ENCODE measurements at regions not wholly inside any gene's neighbourhood (a gene's known extent, or its start where the extent isn't known, plus 50 kb on each side); places are given as distances from the start of the nearest gene placed in this dataset.

GRCh38 chr3:87082796-87083440 is 92.0 kb upstream of the VGLL3 start:
- TF ChIP-seq CTCF (IDR thresholded peaks at IDR 0.05) = peak; percentile 25 to 64
- H3K4me3 ChIP-seq = no peak overlapping the region
- DNase-seq (ENCODE audit: low spot score) = no peak
- H3K9me3 ChIP-seq = no peaks in the 10 kb centered on the region
- no peaks in the 10 kb centered on the region for H3K27me3 ChIP-seq
- H3K27ac ChIP-seq = no peak overlapping the region
- no peaks in the 10 kb centered on the region for H3K4me1 ChIP-seq
- no peaks in the 10 kb centered on the region for H3K36me3 ChIP-seq

- no peak for TF ChIP-seq CTCF (IDR thresholded peaks at IDR 0.05)
- DNase-seq (ENCODE audit: low spot score) = no peak
- Histone ChIP-seq H3K27me3 (no peaks in the 10 kb centered on the region), H3K27ac (no peak overlapping the region), H3K36me3 (no peaks in the 10 kb centered on the region), H3K4me3 (no peak overlapping the region), H3K9me3 (no peaks in the 10 kb centered on the region), H3K4me1 (no peaks in the 10 kb centered on the region)
Measured at GRCh38 chr3:87077355-87077754, 86.4 kb upstream of the VGLL3 start.

- Histone ChIP-seq H3K27me3 (no peaks in the 10 kb centered on the region), H3K4me3 (no peak overlapping the region), H3K27ac (no peak overlapping the region), H3K4me1 (no peaks in the 10 kb centered on the region), H3K36me3 (no peaks in the 10 kb centered on the region), H3K9me3 (no peaks in the 10 kb centered on the region)
- TF ChIP-seq CTCF (IDR thresholded peaks at IDR 0.05) = no peak
- DNase-seq (ENCODE audit: low spot score) = no peak
Measured at GRCh38 chr3:87076946-87077345, 86.0 kb upstream of the VGLL3 start.

GRCh38 chr3:87073496-87074145 is 82.7 kb upstream of the VGLL3 start:
- Histone ChIP-seq H3K4me1 (no peaks in the 10 kb centered on the region), H3K27me3 (no peaks in the 10 kb centered on the region), H3K9me3 (no peaks in the 10 kb centered on the region), H3K27ac (no peak overlapping the region), H3K4me3 (no peak overlapping the region), H3K36me3 (no peaks in the 10 kb centered on the region)
- no peak for TF ChIP-seq CTCF (IDR thresholded peaks at IDR 0.05)
- DNase-seq (ENCODE audit: low spot score) = no peak

GRCh38 chr3:87072446-87072845 is 81.5 kb upstream of the VGLL3 start:
- H3K27ac ChIP-seq = no peak overlapping the region
- no peak for DNase-seq (ENCODE audit: low spot score)
- no peaks in the 10 kb centered on the region for H3K27me3 ChIP-seq
- no peaks in the 10 kb centered on the region for H3K9me3 ChIP-seq
- no peaks in the 10 kb centered on the region for H3K4me1 ChIP-seq
- no peak overlapping the region for H3K4me3 ChIP-seq
- TF ChIP-seq CTCF (IDR thresholded peaks at IDR 0.05) = no peak
- no peaks in the 10 kb centered on the region for H3K36me3 ChIP-seq

GRCh38 chr3:87069971-87070370 is 79.0 kb upstream of the VGLL3 start:
- no peak for TF ChIP-seq CTCF (IDR thresholded peaks at IDR 0.05)
- Histone ChIP-seq H3K4me1 (no peaks in the 10 kb centered on the region), H3K4me3 (no peak overlapping the region), H3K9me3 (no peaks in the 10 kb centered on the region), H3K36me3 (no peaks in the 10 kb centered on the region), H3K27me3 (no peaks in the 10 kb centered on the region), H3K27ac (no peak overlapping the region)
- no peak for DNase-seq (ENCODE audit: low spot score)

All from right atrium auricular region (tissue), 2 donors.